Stimulated activated naive CD8-positive, alpha-beta T cell treated with anti-CD3 and anti-CD28 coated beads, Interleukin-15, amount 100 ng/mL, for 72 hours (primary cell): ENCODE measurements at regions not wholly inside any gene's neighbourhood (a gene's known extent, or its start where the extent isn't known, plus 50 kb on each side); places are given as distances from the start of the nearest gene placed in this dataset.
A peak's percentile ranks its signal among the peaks of the same experiment; 100 is the strongest.
"Not testable (repeated sequence)": the region's sequence is repeated elsewhere in the genome, so short reads cannot be mapped to it uniquely, and the experiment has no call there.

Experiments
- ATAC-seq: fragments of 150-1000 bp; cut with Tn5 transposase; 2 replicates; pipeline ENCODE4 v1.10.0; 2021; ENCODE audit warnings: mild to moderate bottlenecking, moderate library complexity
- DNase-seq, 2 donors: peaks; one replicate each; pipeline ENCODE4 v3.0.0; 2021 to 2022
- H3K27ac Mint-ChIP-seq, 2 donors: one replicate each; pipeline ENCODE4 v1.8.0; 2022; ENCODE audit warnings: mild to moderate bottlenecking in 2 of 2, mixed read lengths in 2 of 2, moderate library complexity in 2 of 2
- H3K27me3 Mint-ChIP-seq: one replicate; pipeline ENCODE4 v1.8.0; 2022; ENCODE audit warnings: mixed read lengths
- H3K4me1 Mint-ChIP-seq: one replicate; pipeline ENCODE4 v1.8.0; 2022; ENCODE audit warnings: mild to moderate bottlenecking, mixed read lengths
- H3K4me3 Mint-ChIP-seq, 2 donors: one replicate each; pipeline ENCODE4 v1.8.0; 2022; ENCODE audit warnings: mild to moderate bottlenecking in 2 of 2, mixed read lengths in 2 of 2, moderate library complexity in 1 of 2
- H3K9me3 Mint-ChIP-seq, 2 donors: one replicate each; pipeline ENCODE4 v1.8.0; 2022; ENCODE audit warnings: mixed read lengths in 2 of 2

- Mint-ChIP-seq H3K4me1 (no peaks in the 10 kb centered on the region), H3K4me3 (no peak overlapping the region), H3K9me3 (no peaks in the 10 kb centered on the region), H3K27me3 (no peaks in the 10 kb centered on the region), H3K27ac (no peak overlapping the region)
- DNase-seq, result no peak
- ATAC-seq, result peak; percentile 55
Observed at GRCh38 chr13:50509771-50510441, 333.6 kb downstream of the DLEU7 start.

GRCh38 chr13:50510885-50511545 is 332.5 kb downstream of the DLEU7 start:
- ATAC-seq, H3K27me3 Mint-ChIP-seq, H3K27ac Mint-ChIP-seq, H3K4me1 Mint-ChIP-seq, H3K9me3 Mint-ChIP-seq, DNase-seq, H3K4me3 Mint-ChIP-seq: not testable (repeated sequence)

- DNase-seq, result no peak
Observed at GRCh38 chr13:50511877-50512341, 331.6 kb downstream of the DLEU7 start.

GRCh38 chr13:50512474-50513299 is 330.8 kb downstream of the DLEU7 start:
- DNase-seq (peak; percentile 33 to 39), ATAC-seq (peak; percentile 79)
- Mint-ChIP-seq H3K9me3 (no peaks in the 10 kb centered on the region), H3K27ac (no peak overlapping the region), H3K27me3 (no peaks in the 10 kb centered on the region), H3K4me3 (no peak overlapping the region), H3K4me1 (no peaks in the 10 kb centered on the region)

More at GRCh38 chr13:50511877-50512341, 331.6 kb downstream of the DLEU7 start:
- H3K27me3 Mint-ChIP-seq, result no peaks in the 10 kb centered on the region
- ATAC-seq, result peak; percentile 64
- H3K27ac Mint-ChIP-seq, result no peak overlapping the region
- H3K4me3 Mint-ChIP-seq, result no peak overlapping the region
- no peaks in the 10 kb centered on the region for H3K4me1 Mint-ChIP-seq
- no peaks in the 10 kb centered on the region for H3K9me3 Mint-ChIP-seq

- Mint-ChIP-seq H3K27me3 (no peaks in the 10 kb centered on the region), H3K27ac (peak overlapping the region in 1 of 2 donors; percentile 61), H3K4me3 (no peak overlapping the region), H3K4me1 (no peaks in the 10 kb centered on the region), H3K9me3 (no peaks in the 10 kb centered on the region)
- DNase-seq (no peak), ATAC-seq (no peak)
Observed at GRCh38 chr13:50513300-50513877, 330.1 kb downstream of the DLEU7 start.

- Mint-ChIP-seq H3K27me3 (no peaks in the 10 kb centered on the region), H3K4me3 (no peak overlapping the region), H3K27ac (no peak overlapping the region), H3K4me1 (no peaks in the 10 kb centered on the region), H3K9me3 (no peaks in the 10 kb centered on the region)
- no peak for DNase-seq
- ATAC-seq, result no peak
Observed at GRCh38 chr13:50514249-50514648, 329.2 kb downstream of the DLEU7 start.

GRCh38 chr13:50518131-50518530 is 325.4 kb downstream of the DLEU7 start:
- no peak overlapping the region for H3K4me3 Mint-ChIP-seq
- ATAC-seq (no peak), DNase-seq (no peak)
- H3K27ac Mint-ChIP-seq, result no peak overlapping the region
- peaks cover 13% of the 10 kb centered on the region for H3K27me3 Mint-ChIP-seq
- no peaks in the 10 kb centered on the region for H3K4me1 Mint-ChIP-seq
- no peaks in the 10 kb centered on the region for H3K9me3 Mint-ChIP-seq

- Mint-ChIP-seq H3K27me3 (peaks cover 13% of the 10 kb centered on the region), H3K4me1 (no peaks in the 10 kb centered on the region), H3K4me3 (no peak overlapping the region), H3K9me3 (no peaks in the 10 kb centered on the region), H3K27ac (no peak overlapping the region)
- no peak for DNase-seq
- no peak for ATAC-seq
Observed at GRCh38 chr13:50518781-50519201, 324.7 kb downstream of the DLEU7 start.

GRCh38 chr13:50519866-50520265 is 323.6 kb downstream of the DLEU7 start:
- Mint-ChIP-seq H3K27ac (no peak overlapping the region), H3K9me3 (no peaks in the 10 kb centered on the region), H3K4me1 (no peaks in the 10 kb centered on the region), H3K27me3 (peaks cover 13% of the 10 kb centered on the region), H3K4me3 (no peak overlapping the region)
- DNase-seq (no peak), ATAC-seq (no peak)

- DNase-seq (no peak), ATAC-seq (no peak)
- Mint-ChIP-seq H3K9me3 (no peaks in the 10 kb centered on the region), H3K27me3 (peaks cover 24% of the 10 kb centered on the region), H3K4me1 (peaks cover under 1% of the 10 kb centered on the region), H3K27ac (no peak overlapping the region), H3K4me3 (no peak overlapping the region)
Observed at GRCh38 chr13:50521006-50521830, 322.3 kb downstream of the DLEU7 start.

GRCh38 chr13:50521831-50522149 is 321.7 kb downstream of the DLEU7 start:
- H3K4me3 Mint-ChIP-seq, result no peak overlapping the region
- DNase-seq, result no peak
- H3K27me3 Mint-ChIP-seq, result peaks cover 30% of the 10 kb centered on the region

GRCh38 chr13:50522506-50522905 is 321.0 kb downstream of the DLEU7 start:
- Mint-ChIP-seq H3K4me3 (no peak overlapping the region), H3K27me3 (peaks cover 32% of the 10 kb centered on the region), H3K4me1 (peaks cover 13% of the 10 kb centered on the region), H3K27ac (no peak overlapping the region), H3K9me3 (no peaks in the 10 kb centered on the region)
- ATAC-seq (no peak), DNase-seq (no peak)

More at GRCh38 chr13:50521831-50522149, 321.7 kb downstream of the DLEU7 start:
- Mint-ChIP-seq H3K27ac (no peak overlapping the region), H3K4me1 (peaks cover 6% of the 10 kb centered on the region), H3K9me3 (no peaks in the 10 kb centered on the region)
- no peak for ATAC-seq

GRCh38 chr13:50523307-50523706 is 320.2 kb downstream of the DLEU7 start:
- ATAC-seq, result no peak
- Mint-ChIP-seq H3K9me3 (no peaks in the 10 kb centered on the region), H3K4me3 (no peak overlapping the region), H3K4me1 (peaks cover 16% of the 10 kb centered on the region), H3K27ac (no peak overlapping the region), H3K27me3 (peaks cover 32% of the 10 kb centered on the region)
- no peak for DNase-seq

- no peak overlapping the region for H3K4me3 Mint-ChIP-seq
- H3K27ac Mint-ChIP-seq, result no peak overlapping the region
- peaks cover 36% of the 10 kb centered on the region for H3K27me3 Mint-ChIP-seq
- ATAC-seq (no peak), DNase-seq (no peak)
- H3K9me3 Mint-ChIP-seq, result no peaks in the 10 kb centered on the region
- peaks cover 28% of the 10 kb centered on the region for H3K4me1 Mint-ChIP-seq
Observed at GRCh38 chr13:50524560-50524959, 318.9 kb downstream of the DLEU7 start.

GRCh38 chr13:50526661-50527071 is 316.8 kb downstream of the DLEU7 start:
- no peak overlapping the region for H3K27ac Mint-ChIP-seq
- no peak for ATAC-seq

More at GRCh38 chr13:50526661-50527071, 316.8 kb downstream of the DLEU7 start:
- Mint-ChIP-seq H3K9me3 (no peaks in the 10 kb centered on the region), H3K4me1 (peaks cover 30% of the 10 kb centered on the region), H3K4me3 (no peak overlapping the region), H3K27me3 (peaks cover 34% of the 10 kb centered on the region)
- DNase-seq, result no peak
